HG02943 (cell line): ENCODE measurements at regions not wholly inside any gene's neighbourhood (a gene's known extent, or its start where the extent isn't known, plus 50 kb on each side); places are given as distances from the start of the nearest gene placed in this dataset.
"Not testable (repeated sequence)": the region's sequence is repeated elsewhere in the genome, so short reads cannot be mapped to it uniquely, and the experiment has no call there.

Source experiments
- ATAC-seq: cut with Tn5 transposase; IDR thresholded peaks from one replicate; pipeline ENCODE4 v1.9.1; 2021; ENCODE audit warnings: mild to moderate bottlenecking, low read depth, moderate library complexity; ENCODE audit not compliant: unreplicated experiment

DNA sequence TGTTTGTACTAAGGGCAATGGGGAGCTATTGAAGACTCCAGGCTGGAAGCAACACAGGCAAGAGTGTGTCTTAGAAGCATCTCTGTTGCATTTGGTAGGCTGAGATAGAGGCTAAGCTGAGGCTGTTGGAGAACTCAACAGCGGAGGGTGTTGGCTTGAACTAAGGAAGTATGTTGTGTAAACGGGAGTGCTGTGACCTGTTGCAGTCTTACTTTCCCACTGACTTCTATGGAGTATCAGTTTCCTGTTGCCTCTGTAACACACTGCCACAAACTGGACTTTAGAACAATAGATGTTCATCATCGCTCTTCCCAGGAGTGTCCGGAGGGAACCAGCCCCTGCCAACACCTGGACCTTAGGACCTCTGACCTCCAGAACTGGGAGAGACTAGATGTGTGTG, 181.8 kb downstream of the NPIPB11 start:
- ATAC-seq, result not testable (repeated sequence)

DNA sequence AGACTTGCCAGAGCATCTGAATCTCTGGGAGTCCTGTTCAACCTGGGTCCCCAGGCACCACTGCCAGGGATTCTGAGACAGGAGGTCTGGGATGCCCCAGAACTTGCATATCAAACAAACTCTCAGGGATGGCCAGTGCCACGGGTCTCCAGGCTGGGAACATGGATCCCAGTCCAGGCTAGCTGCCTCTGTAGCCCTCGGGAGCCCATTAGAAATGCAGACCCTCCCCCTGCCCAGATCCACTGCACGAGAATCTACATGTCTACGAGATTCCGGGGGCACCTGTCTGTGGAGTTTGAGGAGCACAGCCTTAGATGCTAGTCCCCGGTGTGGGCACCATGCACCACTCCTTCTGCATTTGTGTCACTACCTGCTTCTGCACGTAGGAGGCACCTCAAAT, 183.9 kb downstream of the NPIPB11 start:
- ATAC-seq, result not testable (repeated sequence)

DNA sequence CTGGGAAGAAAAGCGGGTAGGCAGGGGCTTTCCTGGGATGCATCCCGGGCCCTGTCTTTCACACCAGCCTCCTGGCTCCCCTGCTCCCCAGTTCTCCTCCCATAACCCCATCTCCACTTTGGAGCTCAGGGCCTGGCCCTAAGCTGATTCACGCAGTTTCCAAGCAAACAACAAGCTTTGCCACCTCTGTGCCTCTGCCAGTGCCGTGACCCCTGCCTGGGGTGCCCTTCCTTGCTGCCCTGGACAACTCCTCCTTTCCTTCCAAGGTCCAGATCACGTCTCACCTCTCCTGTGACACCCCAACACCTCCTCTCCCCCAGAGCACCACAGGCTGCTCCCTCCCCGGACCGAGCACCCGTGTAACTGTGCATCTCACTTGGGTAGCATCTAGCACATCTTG, 184.5 kb downstream of the NPIPB11 start:
- ATAC-seq, result not testable (repeated sequence)

DNA sequence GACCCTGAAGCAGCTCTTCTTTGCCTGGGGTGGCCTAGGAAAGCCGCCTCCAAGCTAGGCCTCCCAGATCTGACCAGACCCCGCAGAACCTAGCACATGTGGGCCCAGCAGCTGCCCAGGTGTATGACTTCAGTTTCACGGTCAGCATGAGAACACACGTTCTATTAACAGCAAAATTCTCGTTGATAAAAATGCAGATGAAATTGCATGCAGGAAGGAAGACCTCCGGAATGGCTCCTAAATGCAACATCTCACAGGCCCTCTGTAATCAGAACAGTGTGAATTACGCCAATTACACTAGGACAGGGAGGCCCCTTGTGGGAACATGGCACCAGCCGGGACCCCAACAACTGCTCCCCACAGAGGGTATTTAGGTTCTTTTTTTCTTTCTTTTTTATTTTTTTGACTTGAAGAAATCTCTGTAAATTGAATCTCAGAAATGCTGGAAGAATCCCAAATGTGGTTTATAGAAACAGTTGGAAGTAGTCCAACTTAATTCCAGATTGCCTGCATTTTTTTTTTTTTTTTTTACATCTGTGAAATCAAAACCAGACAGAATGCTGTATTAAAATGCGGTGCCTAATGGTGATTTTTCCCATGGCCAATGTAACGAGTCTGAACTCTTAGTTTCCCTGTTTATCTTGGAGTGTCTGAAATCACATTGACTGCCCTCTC, 185.1 kb downstream of the NPIPB11 start:
- ATAC-seq, result not testable (repeated sequence)

DNA sequence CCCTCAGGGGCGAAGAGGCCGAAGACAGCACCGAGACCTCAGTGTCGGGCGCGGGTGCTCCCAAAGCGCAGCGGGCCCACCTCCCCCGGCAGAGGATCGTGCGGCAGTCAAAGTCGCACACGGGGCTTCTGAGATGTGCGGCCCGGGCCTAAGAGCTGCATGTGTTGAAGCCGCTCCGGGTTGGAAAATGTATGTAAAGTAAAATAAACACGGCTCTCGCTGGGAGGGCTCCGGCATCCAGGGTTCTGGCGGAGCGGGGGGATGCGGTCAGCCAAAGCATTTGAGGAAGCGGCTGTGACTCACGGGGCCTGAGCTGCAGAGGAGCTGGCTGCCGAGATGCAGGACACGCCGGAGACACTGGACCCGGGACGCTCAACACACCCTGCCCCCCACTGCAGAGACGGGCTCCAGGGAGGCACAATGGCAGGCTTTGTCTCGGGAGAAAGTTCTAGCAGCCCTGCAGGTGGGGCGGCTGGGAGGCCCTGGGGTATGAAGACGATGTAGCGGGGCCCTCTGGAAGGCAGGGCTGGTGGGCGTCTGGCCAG, 185.8 kb downstream of the NPIPB11 start:
- not testable (repeated sequence) for ATAC-seq

DNA sequence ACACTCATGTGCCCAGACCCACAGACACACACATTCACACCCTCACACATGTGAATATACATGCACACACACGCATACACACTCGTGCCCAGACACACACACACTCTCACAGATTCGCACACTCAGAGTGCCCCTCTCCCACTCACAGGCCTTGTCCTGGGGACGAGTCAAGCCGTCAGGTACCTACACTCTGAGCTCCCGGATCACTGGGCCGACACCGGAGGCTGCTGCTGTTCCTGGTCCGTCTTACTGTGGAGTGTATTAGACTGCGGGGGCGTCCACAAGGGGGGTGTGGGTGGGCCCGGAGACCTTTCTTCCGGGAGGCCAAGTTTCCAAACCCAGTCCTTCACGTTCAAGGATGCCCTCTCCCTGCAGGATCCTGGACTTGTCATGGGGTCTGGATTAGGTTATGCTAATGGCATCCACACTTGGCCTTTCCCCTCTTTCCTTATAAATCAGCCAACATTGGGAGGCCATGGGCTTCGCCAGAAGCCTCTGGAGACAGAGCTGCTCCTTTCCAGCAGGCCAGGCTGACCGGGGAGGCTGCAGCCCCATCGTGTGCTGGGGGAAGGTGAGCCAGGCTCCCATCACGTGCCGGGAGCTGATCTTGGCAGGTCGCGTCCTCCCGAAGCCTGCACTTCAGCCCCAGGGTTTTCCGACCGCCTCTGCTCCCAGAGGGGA, 186.4 kb downstream of the NPIPB11 start:
- not testable (repeated sequence) for ATAC-seq

DNA sequence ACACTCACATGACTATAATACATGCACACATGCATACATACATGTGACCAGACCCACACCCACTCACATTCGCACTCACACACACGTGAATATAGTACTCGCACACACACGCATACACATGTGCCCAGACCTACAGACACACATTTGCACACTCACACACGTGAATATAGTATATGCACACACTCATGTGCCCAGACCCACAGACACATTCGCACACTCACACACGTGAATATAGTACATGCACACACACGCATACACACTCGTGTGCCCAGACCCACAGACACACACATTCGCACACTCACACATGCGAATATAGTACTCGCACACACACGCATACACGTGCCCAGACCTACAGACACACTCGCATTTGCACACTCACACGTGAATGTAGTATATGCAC, 186.9 kb downstream of the NPIPB11 start:
- ATAC-seq, result not testable (repeated sequence)

DNA sequence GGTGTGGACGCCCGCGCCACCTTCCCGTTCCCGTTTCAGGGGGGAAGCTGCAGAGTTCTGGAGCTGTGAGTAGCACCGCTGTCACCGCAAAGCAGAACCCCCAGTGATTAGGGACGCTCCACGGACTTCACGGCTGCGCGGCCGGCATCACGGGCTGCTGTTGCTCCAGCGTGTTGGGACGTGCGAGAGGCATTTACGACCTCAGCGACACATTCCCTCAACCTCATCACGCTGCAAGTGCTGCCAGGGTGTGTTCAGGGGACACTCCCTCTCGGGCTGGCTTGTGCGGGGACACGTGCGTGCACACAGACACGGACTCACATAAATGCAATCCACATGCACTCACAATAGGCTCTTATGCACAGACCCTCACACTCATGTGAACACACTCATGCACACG, 187.9 kb downstream of the NPIPB11 start:
- ATAC-seq, result not testable (repeated sequence)

DNA sequence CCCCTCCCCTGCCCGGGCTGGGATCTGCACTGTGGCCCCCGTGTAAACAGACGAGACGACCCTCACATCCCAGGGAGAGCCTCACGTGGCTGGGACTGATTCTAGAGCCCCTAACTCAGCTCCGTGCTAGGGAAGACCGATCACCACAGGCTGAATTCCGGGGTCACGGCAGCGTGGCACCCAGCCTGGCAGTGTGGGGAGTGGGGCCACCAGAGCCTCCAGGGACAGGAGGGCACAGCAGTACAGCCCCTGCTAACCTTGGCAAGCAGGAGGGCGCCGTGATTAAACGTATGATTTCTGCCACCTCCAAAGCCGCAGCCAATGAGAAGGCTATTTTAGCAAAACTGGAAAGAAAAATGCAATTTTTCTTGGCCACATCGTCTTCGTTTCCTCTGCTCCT, 188.3 kb downstream of the NPIPB11 start:
- ATAC-seq, result not testable (repeated sequence)

DNA sequence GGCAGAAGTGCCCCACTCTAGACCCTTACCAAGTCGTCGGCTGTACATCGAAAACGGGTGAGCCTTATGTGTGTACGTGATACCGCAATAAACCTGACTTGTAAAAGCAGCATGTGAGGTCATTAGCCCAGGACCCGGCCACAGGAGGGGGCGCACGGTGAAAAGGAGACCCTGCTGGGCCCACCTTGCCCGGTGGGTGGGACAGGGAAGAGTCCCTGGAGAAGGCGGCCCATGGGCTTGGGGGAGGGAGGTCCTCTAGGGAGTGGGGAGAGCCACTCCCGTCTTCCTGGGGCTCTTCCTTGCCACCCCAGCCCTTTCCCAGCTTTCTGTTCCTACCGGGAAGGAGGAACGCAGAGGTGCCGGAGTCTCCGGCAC, 188.8 kb downstream of the NPIPB11 start:
- ATAC-seq, result not testable (repeated sequence)

DNA sequence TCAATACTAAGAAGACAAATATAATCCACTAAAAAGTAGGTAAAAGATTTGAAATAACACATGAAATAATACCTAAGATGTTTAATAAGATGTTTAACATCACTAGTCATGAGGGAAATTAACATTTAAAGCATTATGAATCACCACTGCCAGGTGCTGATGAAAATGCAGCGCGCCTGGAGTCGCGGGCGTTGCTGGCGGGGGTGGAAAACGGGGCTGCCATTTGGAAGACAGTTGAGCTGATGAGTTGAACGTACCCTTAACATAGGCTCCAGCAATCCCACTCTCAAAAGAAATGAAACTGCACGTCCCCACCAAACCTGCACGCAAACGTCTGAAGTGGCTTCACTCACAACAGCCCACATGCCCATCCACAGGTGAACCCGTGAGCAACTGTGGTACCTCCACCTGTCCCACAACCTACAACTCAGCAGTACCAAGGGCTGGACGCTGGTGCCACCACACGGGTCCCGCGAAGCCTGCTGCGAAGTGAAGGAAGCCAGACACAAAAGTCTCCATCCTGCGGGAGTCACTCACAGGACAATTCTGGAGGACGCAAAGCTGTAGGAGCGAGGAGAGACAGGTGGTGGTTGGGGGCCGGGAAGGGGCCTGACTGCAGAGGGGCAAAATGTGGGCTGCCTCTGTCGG, 189.3 kb downstream of the NPIPB11 start:
- ATAC-seq, result not testable (repeated sequence)

DNA sequence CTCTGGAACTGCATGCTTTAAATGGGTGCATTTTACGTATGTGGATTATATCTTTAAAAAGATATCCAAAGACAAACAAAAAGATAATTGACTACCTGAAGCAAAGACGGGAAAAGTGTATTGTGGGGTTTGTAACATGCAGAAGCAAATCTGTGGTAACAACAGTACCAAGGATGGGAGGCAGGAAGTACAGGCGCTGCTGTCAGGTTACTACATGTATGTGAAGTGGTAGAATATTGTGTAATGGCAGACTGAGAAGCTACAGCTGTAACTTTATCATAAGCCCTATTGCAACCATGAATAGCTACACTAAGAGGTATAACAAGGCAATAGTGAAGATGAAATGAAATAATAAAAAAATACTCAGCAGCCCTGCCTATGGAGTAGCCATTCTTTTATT, 192.7 kb downstream of the NPIPB11 start:
- not testable (repeated sequence) for ATAC-seq

DNA sequence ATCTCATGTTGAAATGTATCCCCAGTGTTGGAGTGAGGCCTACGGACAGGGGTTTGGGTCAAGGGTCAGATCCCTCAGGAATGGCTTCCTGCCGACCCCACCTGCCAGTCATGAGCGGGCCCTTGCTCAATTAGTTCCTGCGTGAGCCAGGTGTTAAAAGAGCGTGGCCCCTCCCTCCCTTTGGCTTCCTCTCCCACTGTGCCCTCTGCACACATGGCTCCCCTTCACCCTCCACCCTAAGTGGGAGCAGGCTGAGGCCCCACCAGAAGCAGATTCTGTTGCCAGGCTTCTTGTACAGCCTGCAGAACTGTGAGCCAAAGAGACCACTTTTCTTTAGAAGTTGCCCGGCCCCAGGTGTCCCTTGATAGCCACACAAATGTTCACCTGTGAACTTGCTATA, 193.3 kb downstream of the NPIPB11 start:
- ATAC-seq, result not testable (repeated sequence)

DNA sequence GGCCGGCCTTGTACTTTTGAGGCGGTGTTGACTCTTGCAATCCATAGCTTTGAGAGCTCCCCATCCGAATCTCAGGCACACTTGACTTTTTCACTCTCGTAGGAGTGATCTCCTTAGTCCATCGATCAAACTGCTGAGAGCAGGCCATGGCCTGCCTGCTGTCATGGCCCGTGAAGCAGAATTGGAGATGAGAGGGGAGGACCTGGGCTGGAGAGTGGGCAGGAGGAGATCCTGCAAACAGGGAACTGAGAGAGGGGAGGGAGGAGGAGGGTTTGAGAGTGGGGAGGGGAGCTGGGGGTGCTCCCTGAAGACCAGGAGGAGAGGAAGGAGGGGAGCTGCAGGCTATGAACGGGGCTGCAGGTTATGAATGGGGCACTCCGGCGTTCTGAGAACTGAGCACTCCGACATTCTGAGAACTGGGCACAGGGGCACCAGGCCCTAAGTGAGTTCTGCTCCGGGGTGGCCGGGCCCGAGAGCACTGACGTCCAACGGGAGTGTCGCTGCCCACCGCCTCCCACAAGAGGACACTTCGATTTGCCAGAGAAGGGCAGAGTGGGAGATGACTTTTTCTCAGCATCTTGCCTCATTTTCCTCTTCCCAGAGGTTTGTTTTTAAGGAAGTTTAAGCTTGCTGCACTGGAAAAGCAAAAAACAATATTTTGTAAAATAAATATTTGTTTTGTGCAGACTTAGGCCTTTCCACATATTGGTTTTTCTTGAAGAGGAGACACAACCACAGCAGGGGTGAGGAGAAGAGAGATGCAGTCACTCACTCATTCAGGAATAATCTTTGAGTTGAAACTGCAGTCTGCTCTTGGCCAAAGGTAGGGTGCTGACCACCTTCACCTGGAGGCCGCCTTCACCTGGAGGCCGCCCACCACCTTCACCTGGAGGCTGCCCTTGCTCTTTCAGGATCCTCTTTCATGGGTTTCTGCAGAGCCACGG, 194.2 kb downstream of the NPIPB11 start:
- ATAC-seq, result not testable (repeated sequence)

DNA sequence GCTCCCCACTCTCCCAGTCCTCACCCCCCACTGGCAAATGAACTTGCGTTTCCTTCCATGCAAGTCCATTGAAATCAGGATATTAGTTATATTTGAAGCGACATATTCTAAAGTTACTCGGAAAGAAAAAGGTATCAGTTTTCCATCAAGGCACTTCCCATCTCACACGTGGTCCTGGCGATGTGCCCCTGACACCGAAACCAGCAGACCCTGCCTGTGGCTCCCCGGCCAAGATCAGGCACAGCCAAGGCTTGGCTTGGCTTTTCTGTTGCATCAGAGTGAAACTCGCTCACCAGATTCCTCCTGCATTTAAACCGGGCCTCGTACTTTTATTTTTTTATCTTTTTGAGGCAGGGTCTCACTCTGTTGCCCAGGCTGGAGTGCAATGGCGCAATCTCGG, 195.1 kb downstream of the NPIPB11 start:
- not testable (repeated sequence) for ATAC-seq

DNA sequence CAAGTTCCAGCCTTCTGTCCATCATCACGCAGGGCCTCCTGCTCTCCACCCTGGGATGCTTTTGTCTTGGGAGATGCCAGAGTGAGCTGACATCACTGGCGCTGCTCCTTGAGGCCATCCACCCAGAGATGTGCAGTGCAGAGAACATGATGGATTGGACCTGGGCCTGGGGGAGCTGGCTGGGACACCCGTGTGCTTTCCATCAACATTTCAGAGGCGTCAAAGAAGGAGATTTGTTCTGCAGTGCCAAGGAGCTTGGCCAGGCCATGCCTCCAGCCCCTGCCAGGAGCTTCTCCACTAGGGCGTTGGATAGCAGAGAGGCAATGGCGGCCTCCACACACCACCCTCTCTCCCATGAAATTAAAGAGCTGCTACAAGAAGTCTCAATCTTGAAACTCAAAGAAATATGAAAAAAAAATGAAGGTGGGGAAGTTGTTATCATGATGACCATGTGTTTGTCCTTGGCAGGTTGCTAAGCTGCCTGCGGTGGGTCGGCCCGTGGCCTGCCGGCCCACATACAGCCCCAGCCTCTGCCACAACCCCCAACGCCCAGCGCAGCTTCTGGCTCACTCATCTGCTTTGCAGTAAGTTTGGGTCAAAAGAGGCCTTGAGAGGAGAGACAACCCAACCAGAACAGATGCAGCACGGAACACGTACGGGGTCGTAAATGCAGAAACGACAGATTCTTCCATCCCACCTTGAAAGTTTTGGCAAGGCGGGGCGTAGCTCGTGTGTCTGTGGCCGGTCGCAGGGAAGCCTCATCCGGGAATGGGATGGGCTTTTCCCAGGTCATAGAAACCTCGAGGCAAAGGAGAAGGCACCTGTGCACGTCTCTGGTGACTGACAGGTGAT, 196.0 kb downstream of the NPIPB11 start:
- not testable (repeated sequence) for ATAC-seq

DNA sequence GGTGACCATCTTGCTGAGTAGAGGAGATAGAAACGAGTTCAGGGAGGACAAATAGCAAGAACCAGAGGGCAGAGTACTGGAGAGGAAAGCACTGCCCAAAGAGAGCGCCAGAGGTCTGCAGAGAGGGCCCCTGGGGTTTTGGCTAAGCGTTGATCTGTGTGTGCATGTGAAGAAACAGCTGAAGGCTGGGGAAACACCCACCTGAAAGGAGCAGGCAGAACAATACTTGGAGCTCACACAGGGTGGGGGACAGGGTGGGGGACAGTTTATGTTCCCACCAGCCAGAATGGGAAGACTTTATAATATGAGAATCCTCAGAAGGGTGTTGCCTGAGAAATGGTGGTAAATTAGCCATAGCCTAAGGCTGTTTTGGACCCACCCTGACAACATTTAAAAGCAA, 200.4 kb downstream of the NPIPB11 start:
- not testable (repeated sequence) for ATAC-seq

DNA sequence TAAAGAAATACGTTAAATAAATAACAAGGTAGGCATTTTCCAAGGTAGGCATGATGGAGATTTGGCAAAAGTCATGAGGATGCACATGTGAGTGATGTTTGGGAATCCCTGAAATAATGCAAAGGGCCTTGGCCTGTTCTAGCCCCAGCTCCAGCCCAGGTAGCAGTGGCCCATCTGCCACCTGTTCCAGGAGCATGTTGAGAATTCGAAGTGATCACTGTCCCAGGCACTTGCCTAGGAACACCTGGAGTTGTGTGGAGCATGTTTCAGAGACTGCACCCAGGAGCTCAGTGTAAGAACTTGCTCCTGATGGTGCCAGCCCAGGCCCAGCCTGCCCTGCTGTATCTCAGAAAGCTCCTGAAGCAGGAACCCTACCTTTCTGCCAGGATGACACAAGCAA, 201.4 kb downstream of the NPIPB11 start:
- ATAC-seq, result not testable (repeated sequence)

DNA sequence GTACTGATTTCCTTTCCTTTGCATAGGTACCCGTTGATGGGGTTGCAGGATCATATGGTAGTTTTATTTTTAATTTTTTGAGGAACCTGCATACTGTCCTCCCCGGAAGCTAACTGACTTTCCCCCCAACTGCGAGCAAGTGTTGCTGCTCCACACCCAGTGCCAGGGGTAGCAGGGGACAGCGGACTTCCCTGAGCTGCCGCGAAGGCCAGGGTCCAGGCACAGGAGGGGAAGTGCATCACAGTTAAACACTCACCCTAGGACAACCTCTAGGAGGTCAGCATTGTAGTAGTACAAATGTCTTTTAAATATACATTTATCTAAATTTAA, 201.7 kb downstream of the NPIPB11 start:
- no peak for ATAC-seq
